Thymus (tissue), 11 donors: ENCODE measurements at regions not wholly inside any gene's neighbourhood (a gene's known extent, or its start where the extent isn't known, plus 50 kb on each side); places are given as distances from the start of the nearest gene placed in this dataset.
"Not testable (repeated sequence)": the region's sequence is repeated elsewhere in the genome, so short reads cannot be mapped to it uniquely, and the experiment has no call there.

ENCODE experiments used
- DNase-seq, 9 donors: peaks; one replicate each; pipeline ENCODE4 v3.0.0-alpha.2; 2013; ENCODE audit warnings: low spot score in 9 of 9, low read depth in 6 of 9, missing footprints in 1 of 9
- H3K27ac ChIP-seq, 2 donors: one replicate each; pipeline ENCODE4 v1.5.1; 2013; ENCODE audit warnings: control low read depth in 1 of 2, low read depth in 1 of 2, low read length in 1 of 2, mild to moderate bottlenecking in 1 of 2, moderate library complexity in 1 of 2
- H3K27me3 ChIP-seq, 2 donors: one replicate each; pipeline ENCODE4 v1.5.1; 2013; ENCODE audit warnings: low read length in 1 of 2; ENCODE audit not compliant: control insufficient read depth in 2 of 2, insufficient read depth in 1 of 2
- H3K36me3 ChIP-seq, 2 donors: one replicate each; pipeline ENCODE4 v1.5.1; 2013; ENCODE audit warnings: low read length in 1 of 2, mild to moderate bottlenecking in 1 of 2, moderate library complexity in 1 of 2; ENCODE audit not compliant: control insufficient read depth in 2 of 2, insufficient read depth in 2 of 2
- H3K4me1 ChIP-seq, 2 donors: one replicate each; pipeline ENCODE4 v1.5.1; 2013; ENCODE audit warnings: low read length in 2 of 2; ENCODE audit not compliant: control insufficient read depth in 2 of 2, insufficient read depth in 2 of 2
- H3K4me3 ChIP-seq, 2 donors: one replicate each; pipeline ENCODE4 v1.5.1; 2013; ENCODE audit warnings: low read length in 2 of 2, control low read depth in 1 of 2, mild to moderate bottlenecking in 1 of 2
- H3K9me3 ChIP-seq, 2 donors: one replicate each; pipeline ENCODE4 v1.5.1; 2013; ENCODE audit warnings: low read length in 1 of 2, mild to moderate bottlenecking in 1 of 2; ENCODE audit not compliant: control insufficient read depth in 2 of 2, insufficient read depth in 1 of 2
- WGBS: extraction: QIAGEN DNeasy Blood & Tissue Kit; methylation state at CpG from one replicate; pipeline ENCODE4 v1.1.7; 2013; 5-methylcytosine and 5-hydroxymethylcytosine counted together
- donor health status: healthy.

GRCh38 chr14:27881063-27881462 lies 885.5 kb upstream of the FOXG1 start:
- Histone ChIP-seq H3K27me3 (no peaks in the 10 kb centered on the region), H3K4me3 (no peak overlapping the region), H3K9me3 (no peaks in the 10 kb centered on the region), H3K4me1 (no peaks in the 10 kb centered on the region), H3K36me3 (no peaks in the 10 kb centered on the region), H3K27ac (no peak overlapping the region)
- DNase-seq: no peak

- Histone ChIP-seq H3K9me3 (no peaks in the 10 kb centered on the region), H3K27me3 (no peaks in the 10 kb centered on the region), H3K36me3 (no peaks in the 10 kb centered on the region), H3K4me3 (no peak overlapping the region), H3K4me1 (no peaks in the 10 kb centered on the region), H3K27ac (no peak overlapping the region)
- no peak for DNase-seq
- 70% methylated on average over 4 of the region's 4 CpGs for WGBS
These were observed 884.9 kb upstream of the FOXG1 start for GRCh38 chr14:27881646-27882045.

GRCh38 chr14:27886256-27886655 lies 880.3 kb upstream of the FOXG1 start:
- no peaks in the 10 kb centered on the region for H3K4me1 ChIP-seq
- no peaks in the 10 kb centered on the region for H3K9me3 ChIP-seq
- no peak overlapping the region for H3K4me3 ChIP-seq
- no peaks in the 10 kb centered on the region for H3K36me3 ChIP-seq
- H3K27me3 ChIP-seq: no peaks in the 10 kb centered on the region
- no peak overlapping the region for H3K27ac ChIP-seq
- 95% methylated on average over 1 of the region's 1 CpG for WGBS
- no peak for DNase-seq

- WGBS: 92% methylated on average over 3 of the region's 3 CpGs
- Histone ChIP-seq H3K4me1 (no peaks in the 10 kb centered on the region), H3K9me3 (no peaks in the 10 kb centered on the region), H3K36me3 (no peaks in the 10 kb centered on the region), H3K27ac (no peak overlapping the region), H3K4me3 (no peak overlapping the region), H3K27me3 (no peaks in the 10 kb centered on the region)
- no peak for DNase-seq
These were observed 876.3 kb upstream of the FOXG1 start for GRCh38 chr14:27890259-27890658.

GRCh38 chr14:27908484-27908883 lies 858.1 kb upstream of the FOXG1 start:
- 95% methylated on average over 1 of the region's 1 CpG for WGBS
- not testable (repeated sequence) for H3K36me3 ChIP-seq, H3K9me3 ChIP-seq, DNase-seq, H3K4me1 ChIP-seq, H3K27me3 ChIP-seq, H3K4me3 ChIP-seq, H3K27ac ChIP-seq

GRCh38 chr14:27916326-27916725 lies 850.3 kb upstream of the FOXG1 start:
- Histone ChIP-seq H3K4me3 (no peak overlapping the region), H3K36me3 (no peaks in the 10 kb centered on the region), H3K27me3 (no peaks in the 10 kb centered on the region), H3K4me1 (no peaks in the 10 kb centered on the region), H3K9me3 (no peaks in the 10 kb centered on the region), H3K27ac (no peak overlapping the region)
- no peak for DNase-seq
- WGBS: 94% methylated on average over 3 of the region's 3 CpGs

- no peak for DNase-seq
- H3K4me1 ChIP-seq: no peaks in the 10 kb centered on the region
- no peak overlapping the region for H3K27ac ChIP-seq
- no peaks in the 10 kb centered on the region for H3K27me3 ChIP-seq
- H3K36me3 ChIP-seq: no peaks in the 10 kb centered on the region
- 91% methylated on average over 3 of the region's 3 CpGs for WGBS
- H3K4me3 ChIP-seq: no peak overlapping the region
- no peaks in the 10 kb centered on the region for H3K9me3 ChIP-seq
These were observed 848.7 kb upstream of the FOXG1 start for GRCh38 chr14:27917896-27918295.

GRCh38 chr14:27927519-27927918 lies 839.1 kb upstream of the FOXG1 start:
- Histone ChIP-seq H3K4me3 (no peak overlapping the region), H3K9me3 (no peaks in the 10 kb centered on the region), H3K4me1 (no peaks in the 10 kb centered on the region), H3K27me3 (no peaks in the 10 kb centered on the region), H3K27ac (no peak overlapping the region), H3K36me3 (no peaks in the 10 kb centered on the region)
- no peak for DNase-seq

- no peaks in the 10 kb centered on the region for H3K4me1 ChIP-seq
- no peak overlapping the region for H3K27ac ChIP-seq
- no peaks in the 10 kb centered on the region for H3K27me3 ChIP-seq
- no peaks in the 10 kb centered on the region for H3K9me3 ChIP-seq
- WGBS: 91% methylated on average over 1 of the region's 1 CpG
- H3K36me3 ChIP-seq: no peaks in the 10 kb centered on the region
- no peak overlapping the region for H3K4me3 ChIP-seq
- DNase-seq: no peak
These were observed 836.7 kb upstream of the FOXG1 start for GRCh38 chr14:27929797-27930347.

- H3K27me3 ChIP-seq: no peaks in the 10 kb centered on the region
These were observed 828.2 kb upstream of the FOXG1 start for GRCh38 chr14:27938392-27938791.

More at GRCh38 chr14:27938392-27938791, 828.2 kb upstream of the FOXG1 start:
- no peaks in the 10 kb centered on the region for H3K36me3 ChIP-seq
- no peak overlapping the region for H3K4me3 ChIP-seq
- DNase-seq: no peak
- peaks cover 0 to 6% of the 10 kb centered on the region in 2 donors for H3K9me3 ChIP-seq
- no peak overlapping the region for H3K27ac ChIP-seq
- WGBS: 84% methylated on average over 1 of the region's 1 CpG
- H3K4me1 ChIP-seq: no peaks in the 10 kb centered on the region
